NCI-H345 treated with DMSO at 0.1 percent for 48 hours (cell line): ENCODE measurements at regions not wholly inside any gene's neighbourhood (a gene's known extent, or its start where the extent isn't known, plus 50 kb on each side); places are given as distances from the start of the nearest gene placed in this dataset.

Experiments used
- DNase-seq: peaks from one replicate; lab custom pipeline; 2025; ENCODE audit not compliant: unreplicated experiment; lab: John Stamatoyannopoulos, UW

- peak; percentile 45 for DNase-seq
Measured at GRCh38 chr19:28402701-28403290, 810.2 kb downstream of the UQCRFS1 start.

DNA sequence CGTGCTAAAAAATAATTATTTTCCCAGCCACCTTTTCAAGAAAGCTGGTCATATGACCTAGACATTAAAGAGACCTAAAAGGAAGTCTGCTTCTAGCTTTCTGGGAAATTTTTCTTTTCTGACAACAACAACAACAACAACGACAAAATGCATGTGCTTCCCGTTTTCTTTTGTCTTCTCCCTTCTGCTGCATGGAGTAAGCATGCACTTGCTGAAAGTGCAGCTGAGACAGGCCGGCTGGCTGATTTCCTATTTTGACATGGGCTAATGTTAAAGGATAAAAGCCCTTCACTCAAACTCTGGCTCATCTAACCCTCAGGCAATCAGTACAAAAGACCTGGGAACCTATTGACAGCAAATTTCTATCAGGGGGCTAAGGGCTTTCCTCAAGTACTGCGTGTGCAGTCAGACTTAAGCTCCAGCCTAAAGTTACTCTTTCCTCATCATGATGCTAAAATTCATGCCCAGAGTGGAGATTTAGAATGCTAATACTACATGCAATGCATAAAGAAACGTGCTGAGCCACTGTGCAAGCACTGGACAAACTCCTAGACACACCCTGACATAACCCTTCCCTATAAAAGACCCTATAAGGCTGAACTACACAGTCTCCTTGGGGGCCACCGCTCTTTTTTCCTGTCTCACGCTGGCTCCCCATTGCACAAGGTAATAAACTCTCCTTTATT, 811.1 kb downstream of the UQCRFS1 start:
- peak; percentile 90 for DNase-seq

GRCh38 chr19:28400953-28401671, 811.8 kb downstream of the UQCRFS1 start:
- DNase-seq, result no peak

GRCh38 chr19:28399187-28399586, 813.8 kb downstream of the UQCRFS1 start:
- no peak for DNase-seq

- no peak for DNase-seq
Measured at GRCh38 chr19:28397800-28398199, 815.2 kb downstream of the UQCRFS1 start.

DNA sequence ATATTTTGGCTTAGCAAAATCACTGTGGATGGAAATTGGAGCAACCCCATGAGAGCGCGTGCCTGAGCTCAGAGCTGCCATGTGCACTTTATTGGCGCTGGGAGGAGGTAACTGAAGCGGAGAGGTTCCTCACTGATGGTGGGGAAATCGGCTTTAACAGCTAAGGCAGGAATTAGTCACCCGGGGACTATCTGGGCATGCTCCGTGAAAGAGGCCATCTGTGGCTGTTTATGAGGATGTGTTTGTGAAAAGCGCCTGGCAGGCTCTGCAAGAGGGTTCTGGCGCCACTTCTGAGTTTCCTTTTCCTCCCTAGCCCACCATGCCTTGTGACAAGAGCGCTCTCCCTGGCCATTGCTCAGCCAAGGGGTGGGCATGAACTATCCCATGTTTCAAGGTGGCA, 815.6 kb downstream of the UQCRFS1 start:
- DNase-seq, result no peak

DNA sequence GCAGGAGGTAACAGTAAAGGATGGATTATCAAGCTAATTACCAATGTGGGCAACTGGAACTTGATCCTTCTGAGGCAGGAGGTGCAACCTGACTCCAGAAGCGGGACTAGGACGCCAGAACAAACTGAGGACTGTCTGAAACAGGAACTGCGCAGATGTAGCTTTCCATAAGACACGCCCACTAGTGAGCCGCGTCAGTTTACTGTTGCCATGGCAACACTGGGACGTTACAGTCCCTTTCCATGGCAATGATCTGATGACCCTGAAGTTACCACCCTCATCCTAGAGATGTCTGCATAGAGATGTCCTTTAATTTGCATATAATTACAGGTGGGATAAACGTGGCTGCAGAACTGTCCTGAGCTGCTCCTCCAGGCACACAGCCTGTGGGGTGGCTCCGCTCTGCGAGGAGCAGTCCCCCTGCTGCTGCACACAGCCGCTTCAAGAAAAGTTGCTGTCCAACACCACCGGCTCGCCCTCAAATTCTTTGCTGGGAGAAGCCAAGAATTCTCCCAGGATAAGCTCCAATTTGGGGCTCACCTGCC, 816.6 kb downstream of the UQCRFS1 start:
- no peak for DNase-seq

DNA sequence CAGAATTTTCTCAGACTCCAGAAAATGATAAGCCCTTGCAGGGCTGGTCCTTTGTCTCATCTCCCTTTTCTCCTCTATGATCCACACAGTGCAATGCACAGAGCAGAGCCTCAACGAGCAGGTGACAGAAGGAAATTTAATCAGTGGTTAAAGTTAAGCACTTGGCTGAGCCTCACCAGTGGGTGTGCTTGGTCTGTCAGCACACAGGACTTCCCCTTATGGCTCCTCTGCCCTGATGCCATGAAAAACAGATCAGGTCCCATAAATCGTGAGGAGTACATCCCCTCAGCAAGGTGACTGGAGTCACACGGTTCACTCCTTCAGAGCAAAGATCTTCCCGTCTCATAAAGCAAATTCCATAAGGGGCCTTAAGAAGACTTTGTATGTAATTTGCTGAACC, 818.2 kb downstream of the UQCRFS1 start:
- DNase-seq, result no peak

GRCh38 chr19:28393574-28394336, 819.2 kb downstream of the UQCRFS1 start:
- no peak for DNase-seq

GRCh38 chr19:28388988-28389387, 824.0 kb downstream of the UQCRFS1 start:
- DNase-seq, result no peak

DNA sequence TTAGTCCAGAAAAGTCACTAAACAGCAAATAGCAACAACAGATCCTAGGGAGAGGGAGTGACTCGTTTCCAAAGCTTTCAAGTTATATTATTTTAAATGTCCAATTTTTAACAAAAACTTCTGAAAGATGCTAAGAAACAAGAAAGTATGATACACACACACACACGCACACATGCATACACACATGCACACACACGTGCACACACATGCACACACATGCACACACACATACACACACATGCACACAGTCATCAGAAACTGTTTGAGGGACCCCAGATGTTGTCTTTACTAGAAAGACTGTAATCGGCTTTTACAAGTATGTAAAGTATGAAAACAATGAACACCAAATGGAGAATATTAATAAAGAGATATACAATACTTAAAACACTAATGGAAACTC, 825.4 kb downstream of the UQCRFS1 start:
- no peak for DNase-seq

- no peak for DNase-seq
Measured at GRCh38 chr19:28386470-28386869, 826.5 kb downstream of the UQCRFS1 start.

GRCh38 chr19:28386066-28386465, 826.9 kb downstream of the UQCRFS1 start:
- no peak for DNase-seq

DNA sequence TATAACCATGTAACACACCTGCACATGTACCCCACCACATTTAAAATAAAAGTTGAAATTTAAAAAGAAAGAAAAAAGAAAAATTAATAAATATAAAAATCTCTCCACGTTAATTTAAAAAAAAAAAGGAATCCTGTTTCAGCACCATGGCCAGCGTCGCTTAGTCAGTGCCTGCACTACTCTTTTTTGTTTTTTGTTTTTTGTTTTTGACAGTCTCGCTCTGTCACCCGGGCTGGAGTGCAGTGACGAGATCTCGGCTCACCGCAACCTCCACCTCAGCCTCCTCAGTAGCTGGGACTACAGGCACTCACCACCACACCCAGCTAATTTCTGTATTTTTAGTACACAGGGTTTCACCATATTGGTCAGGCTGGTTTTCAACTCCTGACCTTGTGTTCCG, 835.9 kb downstream of the UQCRFS1 start:
- DNase-seq, result no peak

DNA sequence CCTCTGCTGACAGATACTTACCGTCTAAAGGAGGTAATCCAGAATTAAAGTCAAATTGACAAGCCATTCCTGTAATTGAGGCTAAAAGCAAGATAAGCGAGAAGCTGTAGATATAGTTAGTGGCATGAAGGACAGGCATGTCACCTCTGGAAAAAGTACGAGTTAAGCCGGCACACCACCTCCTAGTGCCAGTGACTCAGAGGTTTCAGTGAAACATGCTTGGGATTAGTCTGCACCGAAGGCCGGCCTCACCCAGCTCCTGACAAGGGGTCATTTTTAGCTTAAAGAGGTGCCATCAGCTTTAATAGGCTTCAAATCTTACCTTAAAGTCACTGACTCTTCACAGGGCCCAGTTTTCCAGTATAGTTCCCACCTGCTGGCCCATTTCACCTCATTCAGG, 838.0 kb downstream of the UQCRFS1 start:
- DNase-seq, result no peak

GRCh38 chr19:28372576-28373247, 840.2 kb downstream of the UQCRFS1 start:
- DNase-seq, result no peak

- no peak for DNase-seq
Measured at GRCh38 chr19:28367146-28367545, 845.8 kb downstream of the UQCRFS1 start.

DNA sequence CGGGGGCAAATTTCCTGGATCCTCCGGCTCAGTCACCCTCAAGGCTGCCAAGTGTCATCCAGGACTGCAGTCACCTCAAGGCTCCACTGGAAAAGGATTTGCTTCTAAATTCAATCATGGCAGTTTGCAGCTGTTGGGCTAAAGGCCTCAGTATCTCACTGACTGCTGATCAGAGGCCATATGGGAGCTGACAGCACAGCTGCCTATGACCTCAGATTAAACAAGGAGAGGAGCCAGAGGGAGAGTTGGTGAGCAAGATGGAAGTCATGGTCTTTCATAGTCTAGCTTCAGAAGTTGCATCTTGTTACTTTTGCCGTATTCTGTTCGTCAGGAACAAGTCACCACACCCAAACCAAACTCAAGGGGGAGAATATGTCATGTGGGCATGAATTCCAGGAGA, 849.7 kb downstream of the UQCRFS1 start:
- no peak for DNase-seq

- DNase-seq, result peak; percentile 66
Measured at GRCh38 chr19:28359431-28360414, 853.2 kb downstream of the UQCRFS1 start.

GRCh38 chr19:28358633-28359032, 854.3 kb downstream of the UQCRFS1 start:
- DNase-seq, result peak; percentile 87
